Prostate gland (tissue), 2 donors: ENCODE measurements at regions not wholly inside any gene's neighbourhood (a gene's known extent, or its start where the extent isn't known, plus 50 kb on each side); places are given as distances from the start of the nearest gene placed in this dataset.

ENCODE experiments used
- DNase-seq: peaks from one replicate; pipeline ENCODE4 v3.0.0-alpha.2; 2019; ENCODE audit warnings: low spot score
- H3K27ac ChIP-seq, 2 donors: fragments of 200-600 bp; sonication (generic); 2 replicates each; pipeline ENCODE4 v1.5.1; 2017 to 2019
- H3K27me3 ChIP-seq: fragments of 200-600 bp; sonication (generic); replicated peaks from 2 replicates; pipeline ENCODE4 v1.5.1; 2019; ENCODE audit not compliant: insufficient read depth
- H3K36me3 ChIP-seq, 2 donors: fragments of 200-600 bp; sonication (generic); 1 replicate in 1 of 2; 2 replicates in 1 of 2; pipeline versions ENCODE4 v1.5.1 to v1.8.1; 2017 to 2019
- H3K4me1 ChIP-seq: fragments of 200-600 bp; sonication (generic); replicated peaks from 2 replicates; pipeline ENCODE4 v1.5.1; 2019
- H3K4me3 ChIP-seq, 2 donors: fragments of 200-600 bp; sonication (generic); 2 replicates each; pipeline ENCODE4 v1.5.1; 2017 to 2019
- H3K9me3 ChIP-seq: fragments of 200-600 bp; sonication (generic); 2 replicates; pipeline ENCODE4 v1.5.1; 2017
- POLR2A ChIP-seq: fragments of 450-650 bp; IDR thresholded peaks from one replicate; pipeline ENCODE4 v1.6.1; 2016; ENCODE audit warnings: antibody characterized with exemption, mild to moderate bottlenecking
- POLR2AphosphoS5 ChIP-seq: sonication (generic); formaldehyde crosslinking; IDR thresholded peaks from one replicate; pipeline ENCODE4 v1.6.1; 2017; ENCODE audit warnings: antibody characterized with exemption
- WGBS: methylation state at CpG from one replicate; pipeline ENCODE4 v1.1.5; 2018; 5-methylcytosine and 5-hydroxymethylcytosine counted together
- intact Hi-C: fragments of 100-400 bp; cut with DNase I; formaldehyde crosslinking; loops from one replicate; pipeline ENCODE4 v1.14.2; 2022
- TF ChIP-seq, protein P1 (sequence below), 4 experiments: fragments of 200-600 bp in 2 of 4; fragments of 450-650 bp in 2 of 4; sonication (generic) in 2 of 4; IDR thresholded peaks; 1 replicate in 3 of 4; 2 replicates in 1 of 4; pipeline ENCODE4 v1.5.1; 2016 to 2019; ENCODE audit warnings: antibody characterized with exemption in 4 of 4, mild to moderate bottlenecking in 2 of 4, moderate library complexity in 2 of 4

DNA sequence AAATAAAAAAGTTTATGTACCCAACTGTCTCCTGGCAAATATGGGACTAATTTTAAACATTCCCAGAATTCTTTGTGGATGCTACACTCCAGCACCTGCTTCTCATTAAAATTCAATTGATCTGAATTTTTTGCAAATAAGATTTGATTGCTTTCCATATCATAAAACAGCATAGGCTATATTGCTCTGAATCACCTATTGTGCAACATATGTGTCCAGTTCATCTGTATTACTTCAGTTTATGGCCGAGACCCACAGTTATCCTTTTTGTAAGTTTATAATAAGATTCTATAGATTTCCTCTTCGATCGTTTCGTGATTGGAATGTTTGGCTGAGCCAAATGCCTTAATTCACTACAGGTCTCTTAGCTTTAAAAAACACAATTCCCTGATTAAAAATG is 351.1 kb downstream of the TFEC start:
- WGBS, result 95% methylated on average over 4 of the region's 4 CpGs
- intact Hi-C loops, result loop anchor here (10.0 kb wide), 2 partner anchors 1265 to 1595 kb away; partner anchors contain the start of gene FOXP2

DNA sequence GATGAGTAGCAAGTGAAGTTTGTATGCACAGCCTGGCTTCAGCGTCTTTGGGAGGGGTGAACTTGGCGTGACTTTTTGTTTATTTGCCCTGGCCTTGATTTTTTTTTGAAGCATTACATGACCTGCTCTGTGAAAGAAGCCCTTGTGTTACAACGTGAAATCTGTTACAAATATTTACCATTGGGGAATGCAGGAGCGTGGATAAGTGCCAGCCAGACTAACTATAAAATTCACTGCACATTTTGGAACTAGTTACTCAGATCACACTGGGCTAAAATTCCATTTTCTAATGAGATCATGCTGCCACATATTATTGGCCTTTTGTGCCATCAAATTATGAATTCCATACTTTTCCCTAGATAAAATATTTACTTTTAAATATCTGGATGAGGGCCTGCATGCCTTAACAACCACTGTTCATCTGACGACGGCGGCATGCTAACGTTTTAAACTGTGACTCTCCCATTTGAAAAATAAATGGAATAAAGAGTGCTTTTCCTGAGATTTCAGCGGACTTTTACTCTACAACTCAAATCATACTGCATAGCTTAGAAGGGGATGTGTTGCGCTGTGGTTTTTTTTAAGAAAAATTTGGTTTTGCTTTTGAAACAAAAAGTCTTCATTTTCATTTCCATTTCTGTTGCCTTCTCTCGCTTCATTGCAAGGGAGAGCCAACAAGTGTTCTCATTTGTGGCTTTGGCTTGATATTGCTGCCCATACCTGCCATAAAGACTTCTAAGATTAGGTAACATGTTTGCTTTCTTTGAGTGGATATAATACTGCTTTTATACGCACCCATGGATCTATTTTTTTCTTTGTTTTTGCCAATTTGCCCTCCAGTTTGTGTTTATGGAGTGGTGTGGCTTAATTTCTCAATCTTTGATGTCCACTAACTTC is 352.2 kb downstream of the TFEC start:
- H3K36me3 ChIP-seq, result no peaks in the 10 kb centered on the region
- WGBS, result 24% methylated on average over 12 of the region's 12 CpGs
- DNase-seq, result peak; percentile 80
- no peak overlapping the region for H3K4me3 ChIP-seq
- TF ChIP-seq, protein P1, sequence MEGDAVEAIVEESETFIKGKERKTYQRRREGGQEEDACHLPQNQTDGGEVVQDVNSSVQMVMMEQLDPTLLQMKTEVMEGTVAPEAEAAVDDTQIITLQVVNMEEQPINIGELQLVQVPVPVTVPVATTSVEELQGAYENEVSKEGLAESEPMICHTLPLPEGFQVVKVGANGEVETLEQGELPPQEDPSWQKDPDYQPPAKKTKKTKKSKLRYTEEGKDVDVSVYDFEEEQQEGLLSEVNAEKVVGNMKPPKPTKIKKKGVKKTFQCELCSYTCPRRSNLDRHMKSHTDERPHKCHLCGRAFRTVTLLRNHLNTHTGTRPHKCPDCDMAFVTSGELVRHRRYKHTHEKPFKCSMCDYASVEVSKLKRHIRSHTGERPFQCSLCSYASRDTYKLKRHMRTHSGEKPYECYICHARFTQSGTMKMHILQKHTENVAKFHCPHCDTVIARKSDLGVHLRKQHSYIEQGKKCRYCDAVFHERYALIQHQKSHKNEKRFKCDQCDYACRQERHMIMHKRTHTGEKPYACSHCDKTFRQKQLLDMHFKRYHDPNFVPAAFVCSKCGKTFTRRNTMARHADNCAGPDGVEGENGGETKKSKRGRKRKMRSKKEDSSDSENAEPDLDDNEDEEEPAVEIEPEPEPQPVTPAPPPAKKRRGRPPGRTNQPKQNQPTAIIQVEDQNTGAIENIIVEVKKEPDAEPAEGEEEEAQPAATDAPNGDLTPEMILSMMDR (IDR thresholded peaks at IDR 0.05), result no peak
- TF ChIP-seq POLR2AphosphoS5 (peak; percentile 79), POLR2A (no peak)
- no peaks in the 10 kb centered on the region for H3K4me1 ChIP-seq
- H3K27ac ChIP-seq, result peak overlapping the region in 1 of 2 donors; percentile 16
- no peaks in the 10 kb centered on the region for H3K9me3 ChIP-seq
- no peaks in the 10 kb centered on the region for H3K27me3 ChIP-seq
- intact Hi-C loops, result loop anchor here (10.0 kb wide), 2 partner anchors 1264 to 1594 kb away; partner anchors contain the start of gene FOXP2

More for the DNA sequence above, 351.1 kb downstream of the TFEC start:
- TF ChIP-seq POLR2AphosphoS5, result no peak
- Histone ChIP-seq H3K27me3 (no peaks in the 10 kb centered on the region), H3K27ac (no peak overlapping the region), H3K36me3 (no peaks in the 10 kb centered on the region), H3K9me3 (no peaks in the 10 kb centered on the region), H3K4me3 (no peak overlapping the region), H3K4me1 (no peaks in the 10 kb centered on the region)
- DNase-seq, result no peak

DNA sequence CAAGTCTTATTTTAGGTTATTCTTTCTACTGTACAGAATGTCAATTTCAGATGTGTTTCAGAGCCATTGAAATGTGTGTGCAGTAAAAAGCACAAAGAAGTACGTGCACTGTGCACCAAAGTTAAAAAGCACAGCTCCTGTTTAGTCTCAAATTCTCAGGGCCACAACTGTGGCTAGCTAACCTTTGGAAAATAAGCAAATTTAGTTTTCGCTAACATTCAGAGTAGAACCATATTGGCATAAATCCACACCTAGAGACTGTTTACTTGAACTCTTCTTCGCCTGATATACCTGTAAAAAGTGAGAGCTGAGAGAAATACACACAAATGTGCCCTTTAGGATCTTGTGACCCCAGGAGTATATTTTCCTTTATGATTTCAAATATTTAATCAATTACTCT is 353.9 kb downstream of the TFEC start:
- TF ChIP-seq, protein P1 (IDR thresholded peaks at IDR 0.05), result no peak
- TF ChIP-seq POLR2A (no peak), POLR2AphosphoS5 (no peak)
- H3K4me3 ChIP-seq, result no peak overlapping the region
- no peaks in the 10 kb centered on the region for H3K36me3 ChIP-seq
- H3K9me3 ChIP-seq, result no peaks in the 10 kb centered on the region
- no peak overlapping the region for H3K27ac ChIP-seq
- no peak for DNase-seq
- H3K27me3 ChIP-seq, result no peaks in the 10 kb centered on the region
- H3K4me1 ChIP-seq, result no peaks in the 10 kb centered on the region
- intact Hi-C loops, result loop anchor here (10.0 kb wide), 2 partner anchors 1262 to 1592 kb away; partner anchors contain the start of gene FOXP2
- 89% methylated on average over 3 of the region's 3 CpGs for WGBS

DNA sequence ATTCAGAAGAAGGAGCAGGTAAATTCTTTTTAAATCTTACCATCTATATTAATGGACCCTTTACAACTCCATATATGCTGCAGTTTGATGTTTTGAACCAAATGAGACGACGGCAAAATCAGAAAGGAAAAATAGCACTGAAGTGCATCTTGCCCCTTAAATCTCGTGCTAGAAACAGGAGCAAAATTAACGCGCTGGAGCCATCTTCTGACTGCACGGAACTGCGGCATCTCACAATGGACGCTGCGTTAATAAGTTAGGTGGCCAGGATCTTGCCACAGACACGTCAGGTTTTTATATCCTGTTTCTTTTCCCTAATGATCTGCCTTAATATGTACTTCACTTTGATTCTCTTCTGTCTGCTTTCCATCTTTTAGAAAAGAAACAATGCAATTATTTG is 354.5 kb downstream of the TFEC start:
- no peaks in the 10 kb centered on the region for H3K4me1 ChIP-seq
- no peaks in the 10 kb centered on the region for H3K9me3 ChIP-seq
- no peaks in the 10 kb centered on the region for H3K27me3 ChIP-seq
- no peaks in the 10 kb centered on the region for H3K36me3 ChIP-seq
- TF ChIP-seq POLR2A (no peak), POLR2AphosphoS5 (peak; percentile 10)
- TF ChIP-seq, protein P1 (IDR thresholded peaks at IDR 0.05), result no peak
- intact Hi-C loops, result loop anchor here (10.0 kb wide), 2 partner anchors 1261 to 1591 kb away; partner anchors contain the start of gene FOXP2
- peak; percentile 27 for DNase-seq
- WGBS, result 38% methylated on average over 10 of the region's 10 CpGs
- no peak overlapping the region for H3K4me3 ChIP-seq
- H3K27ac ChIP-seq, result no peak overlapping the region

DNA sequence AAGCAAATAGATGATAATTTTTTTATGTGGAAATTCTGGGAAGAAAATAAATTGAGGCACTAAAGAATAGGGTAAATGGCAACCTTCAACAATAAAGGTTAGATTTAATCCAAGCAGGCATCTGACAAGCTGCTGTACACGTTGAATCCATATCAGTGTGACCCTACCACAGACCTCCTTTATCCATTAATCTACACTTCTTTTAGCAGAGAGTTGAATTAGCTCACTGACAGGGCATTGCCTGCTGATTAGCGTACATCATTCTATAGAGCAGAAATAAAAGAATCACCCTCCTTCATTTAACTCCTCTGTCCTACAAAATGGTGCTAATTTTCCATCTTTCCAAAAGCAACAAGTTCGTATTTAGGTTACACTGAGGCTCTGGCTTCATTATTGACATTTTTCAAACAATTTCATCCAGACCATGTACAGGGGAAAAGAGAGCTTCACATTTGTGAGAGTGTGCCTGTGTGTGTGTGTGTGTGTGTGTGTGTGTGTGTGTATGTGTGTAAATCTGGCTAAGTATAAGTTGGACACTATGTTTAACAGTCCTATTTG is 356.0 kb downstream of the TFEC start:
- no peaks in the 10 kb centered on the region for H3K4me1 ChIP-seq
- DNase-seq, result no peak
- WGBS, result 87% methylated on average over 3 of the region's 3 CpGs
- no peak overlapping the region for H3K4me3 ChIP-seq
- intact Hi-C loops, result loop anchor here (10.0 kb wide), 2 partner anchors 1260 to 1590 kb away; partner anchors contain the start of gene FOXP2
- no peaks in the 10 kb centered on the region for H3K27me3 ChIP-seq
- no peaks in the 10 kb centered on the region for H3K36me3 ChIP-seq
- no peak overlapping the region for H3K27ac ChIP-seq
- H3K9me3 ChIP-seq, result no peaks in the 10 kb centered on the region
- TF ChIP-seq POLR2AphosphoS5, result no peak
- TF ChIP-seq POLR2A, result no peak
- TF ChIP-seq, protein P1 (IDR thresholded peaks at IDR 0.05), result no peak
